ENCODE measurements at regions not wholly inside any gene's neighbourhood (a gene's known extent, or its start where the extent isn't known, plus 50 kb on each side); places are given as distances from the start of the nearest gene placed in this dataset.

- no peak for TF ChIP-seq RFX7 (CRISPR knock-in tag; IDR thresholded peaks at IDR 0.05)
- TF ChIP-seq RB1 (IDR thresholded peaks at IDR 0.05; ENCODE audit: low read depth): no peak
Measured at GRCh38 chr13:102956449-102956848, 109.8 kb downstream of the SLC10A2 start (continued).

DNA sequence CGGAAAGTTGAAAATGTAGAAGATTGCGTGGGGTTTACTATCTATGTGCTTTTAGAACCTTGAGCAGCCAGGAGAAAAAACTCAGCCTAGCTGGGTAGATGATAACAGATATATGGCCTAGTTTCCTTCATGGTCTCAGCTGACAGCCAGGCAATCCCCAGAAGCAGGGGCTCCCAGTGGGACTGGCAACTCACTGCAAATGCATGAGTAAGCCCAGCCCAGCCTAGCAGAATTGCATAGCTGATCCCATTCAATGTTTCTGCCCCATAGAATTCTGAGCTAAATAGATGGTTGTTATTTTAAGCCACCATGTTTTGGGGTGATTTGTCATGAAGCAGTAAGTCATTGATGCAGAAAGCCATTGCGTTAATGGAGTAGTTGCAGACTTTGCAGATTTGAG, 108.5 kb downstream of the ERCC5 start:
- ATAC-seq: no peak
- 0% methylated on average over 3 of the region's 3 CpGs for WGBS (ENCODE audit: insufficient coverage, low coverage, missing lambda C conversion rate)
- H3K4me3 ChIP-seq: no peak overlapping the region
- no peaks in the 10 kb centered on the region for H4K20me1 ChIP-seq (replicated peaks; ENCODE audit: control insufficient read depth, insufficient read depth, low read length)
- H3K4me1 ChIP-seq (replicated peaks in 1 of 2; ENCODE audit: control insufficient read depth in 2 of 2, insufficient read depth in 2 of 2, low read length in 2 of 2): no peaks in the 10 kb centered on the region
- H2AFZ ChIP-seq (ENCODE audit: low read depth, low read length): no peak overlapping the region
- H3K27ac ChIP-seq (ENCODE audit: extremely low read depth, low read depth, low read length): no peak overlapping the region
- FAIRE-seq: no peak
- H3K9ac ChIP-seq (ENCODE audit: insufficient read depth in 1 of 2, low read depth in 2 of 2, low read length in 2 of 2): no peak overlapping the region
- in situ Hi-C loops (cut with MboI) (no loop called here), intact Hi-C loops (cut with micrococcal nuclease) (no loop called here)
- ChIA-PET POLR2A (interaction anchor here (0.6 kb wide), 2 partner anchors 18 to 473 kb away, joined by 3 read pairs; no protein-coding TSS in a partner anchor), CTCF (ENCODE audit: low intra/inter-chr PET ratio) (no interaction called here)
- no peaks in the 10 kb centered on the region for H3K27me3 ChIP-seq (ENCODE audit: control insufficient read depth in 2 of 2, insufficient read depth in 2 of 2, low read length in 2 of 2)
- no peaks in the 10 kb centered on the region for H3K36me3 ChIP-seq (ENCODE audit: control insufficient read depth, insufficient read depth, low read length)
- H3K79me2 ChIP-seq (ENCODE audit: control insufficient read depth, insufficient read depth, low read length): no peaks in the 10 kb centered on the region
- H3K9me3 ChIP-seq (replicated peaks; ENCODE audit: control insufficient read depth, insufficient read depth, low read depth, low read length): no peaks in the 10 kb centered on the region
- DNase-seq (ENCODE audit: extremely low read depth in 1 of 4, low spot score in 3 of 4): no peak
- BruUV-seq (replicated peaks): no TSS peak
- no peaks in the 10 kb centered on the region for H3K9me1 ChIP-seq (ENCODE audit: control insufficient read depth, insufficient read depth, low read length)
- no peak overlapping the region for H3K4me2 ChIP-seq (ENCODE audit: insufficient read depth, low read length)
- no peak for TF ChIP-seq ZC3H11A (IDR thresholded peaks at IDR 0.05; ENCODE audit: low read depth, low read length)
- TF ChIP-seq DNMT1 (IDR thresholded peaks at IDR 0.05): no peak
- TF ChIP-seq, protein P1, sequence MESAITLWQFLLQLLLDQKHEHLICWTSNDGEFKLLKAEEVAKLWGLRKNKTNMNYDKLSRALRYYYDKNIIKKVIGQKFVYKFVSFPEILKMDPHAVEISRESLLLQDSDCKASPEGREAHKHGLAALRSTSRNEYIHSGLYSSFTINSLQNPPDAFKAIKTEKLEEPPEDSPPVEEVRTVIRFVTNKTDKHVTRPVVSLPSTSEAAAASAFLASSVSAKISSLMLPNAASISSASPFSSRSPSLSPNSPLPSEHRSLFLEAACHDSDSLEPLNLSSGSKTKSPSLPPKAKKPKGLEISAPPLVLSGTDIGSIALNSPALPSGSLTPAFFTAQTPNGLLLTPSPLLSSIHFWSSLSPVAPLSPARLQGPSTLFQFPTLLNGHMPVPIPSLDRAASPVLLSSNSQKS (CRISPR knock-in tag; IDR thresholded peaks at IDR 0.05): no peak
- TF ChIP-seq SMAD3 (CRISPR knock-in tag; conservative IDR thresholded peaks at IDR 0.05): no peak
- no peak for TF ChIP-seq ARID2 (IDR thresholded peaks at IDR 0.05)
- TF ChIP-seq ETS2 (tag; IDR thresholded peaks at IDR 0.05; ENCODE audit: borderline replicate concordance, poor library complexity, severe bottlenecking): no peak
- no peak for TF ChIP-seq CBX5 (IDR thresholded peaks at IDR 0.05; ENCODE audit: borderline replicate concordance, low read depth)
- TF ChIP-seq TFAM (CRISPR knock-in tag; conservative IDR thresholded peaks at IDR 0.05): no peak
- no peak for TF ChIP-seq CUX1 (CRISPR knock-in tag; IDR thresholded peaks at IDR 0.05)
- TF ChIP-seq KAT2B (IDR thresholded peaks at IDR 0.05; ENCODE audit: low read depth, low read length): no peak
- TF ChIP-seq PRPF4 (IDR thresholded peaks at IDR 0.05; ENCODE audit: insufficient read depth, low read depth, low read length, poor library complexity, severe bottlenecking): no peak
- no peak for TF ChIP-seq ZBTB49 (CRISPR knock-in tag; IDR thresholded peaks at IDR 0.05; ENCODE audit: borderline replicate concordance)

Data from K562 (cell line).